ENCODE measurements at regions not wholly inside any gene's neighbourhood (a gene's known extent, or its start where the extent isn't known, plus 50 kb on each side); places are given as distances from the start of the nearest gene placed in this dataset.

DNA sequence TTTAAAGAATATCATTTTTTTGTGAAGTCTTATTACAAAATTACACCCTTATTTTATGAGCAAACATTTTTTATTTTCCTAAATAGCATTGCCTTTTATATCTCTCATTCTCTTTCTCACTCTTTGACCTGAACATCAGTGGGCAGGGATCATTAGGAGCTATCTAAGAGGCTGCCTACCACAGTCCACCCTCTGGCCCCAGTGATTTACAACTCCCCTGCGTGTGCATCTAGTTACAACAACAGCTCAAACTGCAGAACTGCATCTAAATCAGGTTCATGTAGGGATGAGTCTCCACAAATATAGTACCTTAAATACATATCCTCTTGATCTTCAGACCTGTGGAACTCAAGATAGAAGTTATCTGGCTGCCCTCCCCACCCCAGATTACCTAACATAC is 172.4 kb upstream of the CXCR4 start:
- Histone ChIP-seq H3K27me3 (no peaks in the 10 kb centered on the region), H3K36me3 (no peaks in the 10 kb centered on the region), H3K4me1 (no peaks in the 10 kb centered on the region), H3K27ac (no peak overlapping the region), H3K4me3 (no peak overlapping the region), H3K9me3 (no peaks in the 10 kb centered on the region)
- 82% methylated on average over 1 of the region's 1 CpG for WGBS
- DNase-seq (ENCODE audit: low spot score in 2 of 2): no peak
- TF ChIP-seq POLR2AphosphoS5 (IDR thresholded peaks at IDR 0.05) (no peak), POLR2A (IDR thresholded peaks at IDR 0.05) (no peak), EP300 (IDR thresholded peaks at IDR 0.05) (no peak)
- TF ChIP-seq, protein P1, sequence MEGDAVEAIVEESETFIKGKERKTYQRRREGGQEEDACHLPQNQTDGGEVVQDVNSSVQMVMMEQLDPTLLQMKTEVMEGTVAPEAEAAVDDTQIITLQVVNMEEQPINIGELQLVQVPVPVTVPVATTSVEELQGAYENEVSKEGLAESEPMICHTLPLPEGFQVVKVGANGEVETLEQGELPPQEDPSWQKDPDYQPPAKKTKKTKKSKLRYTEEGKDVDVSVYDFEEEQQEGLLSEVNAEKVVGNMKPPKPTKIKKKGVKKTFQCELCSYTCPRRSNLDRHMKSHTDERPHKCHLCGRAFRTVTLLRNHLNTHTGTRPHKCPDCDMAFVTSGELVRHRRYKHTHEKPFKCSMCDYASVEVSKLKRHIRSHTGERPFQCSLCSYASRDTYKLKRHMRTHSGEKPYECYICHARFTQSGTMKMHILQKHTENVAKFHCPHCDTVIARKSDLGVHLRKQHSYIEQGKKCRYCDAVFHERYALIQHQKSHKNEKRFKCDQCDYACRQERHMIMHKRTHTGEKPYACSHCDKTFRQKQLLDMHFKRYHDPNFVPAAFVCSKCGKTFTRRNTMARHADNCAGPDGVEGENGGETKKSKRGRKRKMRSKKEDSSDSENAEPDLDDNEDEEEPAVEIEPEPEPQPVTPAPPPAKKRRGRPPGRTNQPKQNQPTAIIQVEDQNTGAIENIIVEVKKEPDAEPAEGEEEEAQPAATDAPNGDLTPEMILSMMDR (IDR thresholded peaks at IDR 0.05): no peak

- Histone ChIP-seq H3K27me3 (no peaks in the 10 kb centered on the region), H3K9me3 (no peaks in the 10 kb centered on the region), H3K36me3 (no peaks in the 10 kb centered on the region), H3K4me3 (no peak overlapping the region), H3K27ac (no peak overlapping the region), H3K4me1 (no peaks in the 10 kb centered on the region)
- TF ChIP-seq, protein P1 (IDR thresholded peaks at IDR 0.05): no peak
- TF ChIP-seq EP300 (IDR thresholded peaks at IDR 0.05): no peak
- no peak for TF ChIP-seq POLR2A (IDR thresholded peaks at IDR 0.05)
- no peak for DNase-seq (ENCODE audit: low spot score in 2 of 2)
- 94% methylated on average over 6 of the region's 6 CpGs for WGBS
These were observed 170.3 kb upstream of the CXCR4 start for GRCh38 chr2:136288249-136288648.

- DNase-seq (ENCODE audit: low spot score in 2 of 2): no peak
- WGBS: 83% methylated on average over 3 of the region's 3 CpGs
- Histone ChIP-seq H3K4me1 (no peaks in the 10 kb centered on the region), H3K4me3 (no peak overlapping the region), H3K36me3 (no peaks in the 10 kb centered on the region), H3K27ac (no peak overlapping the region), H3K9me3 (no peaks in the 10 kb centered on the region), H3K27me3 (peaks cover 3% of the 10 kb centered on the region)
- TF ChIP-seq POLR2AphosphoS5 (IDR thresholded peaks at IDR 0.05) (no peak), EP300 (IDR thresholded peaks at IDR 0.05) (no peak), POLR2A (IDR thresholded peaks at IDR 0.05) (no peak)
- TF ChIP-seq, protein P1 (IDR thresholded peaks at IDR 0.05): no peak
These were observed 168.5 kb upstream of the CXCR4 start for GRCh38 chr2:136286423-136286822.

- DNase-seq (ENCODE audit: low spot score in 2 of 2): no peak
- Histone ChIP-seq H3K4me3 (no peak overlapping the region), H3K36me3 (no peaks in the 10 kb centered on the region), H3K27me3 (peaks cover 3% of the 10 kb centered on the region), H3K4me1 (no peaks in the 10 kb centered on the region), H3K9me3 (no peaks in the 10 kb centered on the region), H3K27ac (no peak overlapping the region)
- 65% methylated on average over 4 of the region's 4 CpGs for WGBS
- TF ChIP-seq POLR2AphosphoS5 (IDR thresholded peaks at IDR 0.05) (no peak), POLR2A (IDR thresholded peaks at IDR 0.05) (no peak), EP300 (IDR thresholded peaks at IDR 0.05) (no peak)
- TF ChIP-seq, protein P1 (IDR thresholded peaks at IDR 0.05): no peak
These were observed 166.5 kb upstream of the CXCR4 start for GRCh38 chr2:136284226-136285119.

DNA sequence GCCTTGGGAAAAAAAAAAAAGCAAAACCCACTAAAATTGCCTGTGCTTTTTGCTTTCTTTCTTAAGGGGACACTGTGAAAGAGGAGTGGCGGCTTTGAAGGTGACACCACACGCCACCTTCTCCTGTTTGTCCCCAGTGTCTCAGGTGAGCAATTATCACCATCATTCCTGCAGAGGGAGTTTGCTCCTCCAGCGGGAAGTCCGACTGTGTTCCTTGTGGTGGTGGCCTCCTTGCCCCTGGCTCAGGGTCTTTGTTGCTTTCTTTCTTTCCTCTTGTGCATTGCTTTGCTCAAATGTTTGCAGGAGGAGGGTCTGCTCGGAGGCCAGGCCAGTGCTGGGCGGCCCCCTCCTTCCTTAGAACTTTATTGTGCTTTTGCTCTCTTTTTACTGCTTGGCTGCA is 164.3 kb upstream of the CXCR4 start:
- Histone ChIP-seq H3K27ac (no peak overlapping the region), H3K4me1 (no peaks in the 10 kb centered on the region), H3K4me3 (no peak overlapping the region), H3K9me3 (no peaks in the 10 kb centered on the region), H3K36me3 (no peaks in the 10 kb centered on the region), H3K27me3 (peaks cover 3% of the 10 kb centered on the region)
- no peak for DNase-seq (ENCODE audit: low spot score in 2 of 2)
- TF ChIP-seq POLR2AphosphoS5 (IDR thresholded peaks at IDR 0.05): no peak
- TF ChIP-seq EP300 (IDR thresholded peaks at IDR 0.05): no peak
- TF ChIP-seq POLR2A (IDR thresholded peaks at IDR 0.05): no peak
- TF ChIP-seq, protein P1 (IDR thresholded peaks at IDR 0.05): no peak
- 77% methylated on average over 6 of the region's 6 CpGs for WGBS
